Neural progenitor cell (in vitro differentiated cells): ENCODE measurements at regions not wholly inside any gene's neighbourhood (a gene's known extent, or its start where the extent isn't known, plus 50 kb on each side); places are given as distances from the start of the nearest gene placed in this dataset.

Experiments used
- DNase-seq: peaks from one replicate; pipeline ENCODE4 v3.0.0-alpha.2; 2016; ENCODE audit warnings: low spot score
- H2AFZ ChIP-seq: fragments of 200-600 bp; sonication (generic); replicated peaks from 2 replicates; pipeline ENCODE4 v1.6.1; 2016; ENCODE audit warnings: antibody characterized with exemption
- H3F3A ChIP-seq: fragments of 200-600 bp; sonication (generic); 2 replicates; pipeline ENCODE4 v1.6.1; 2016; ENCODE audit warnings: antibody characterized with exemption, low read depth
- H3K27ac ChIP-seq: fragments of 200-600 bp; sonication (generic); 2 replicates; pipeline ENCODE4 v1.5.1; 2016; ENCODE audit warnings: mild to moderate bottlenecking
- H3K27me3 ChIP-seq: fragments of 200-600 bp; sonication (generic); 2 replicates; pipeline ENCODE4 v1.6.1; 2016; ENCODE audit warnings: mild to moderate bottlenecking, moderate library complexity
- H3K36me3 ChIP-seq: fragments of 200-600 bp; sonication (generic); 2 replicates; pipeline ENCODE4 v1.5.1; 2016
- H3K4me1 ChIP-seq: fragments of 200-600 bp; sonication (generic); 2 replicates; pipeline ENCODE4 v1.6.1; 2016; ENCODE audit warnings: mixed run types
- H3K4me2 ChIP-seq: fragments of 200-600 bp; sonication (generic); 2 replicates; pipeline ENCODE4 v1.6.1; 2016
- H3K4me3 ChIP-seq: fragments of 200-600 bp; sonication (generic); 2 replicates; pipeline ENCODE4 v1.5.1; 2016
- H3K79me2 ChIP-seq: fragments of 200-600 bp; sonication (generic); 2 replicates; pipeline ENCODE4 v1.6.1; 2016; ENCODE audit warnings: low read depth
- H3K9ac ChIP-seq: fragments of 200-600 bp; sonication (generic); 2 replicates; pipeline ENCODE4 v1.6.1; 2016
- H3K9me3 ChIP-seq: fragments of 200-600 bp; sonication (generic); 2 replicates; pipeline ENCODE4 v1.5.1; 2016; ENCODE audit warnings: low read depth
- H4K20me1 ChIP-seq: fragments of 200-600 bp; sonication (generic); 2 replicates; pipeline ENCODE4 v1.6.1; 2016; ENCODE audit warnings: low read depth
- H3K27ac Mint-ChIP-seq: 3 replicates; pipeline ENCODE4 v1.8.0; 2021; ENCODE audit warnings: mixed read lengths
- H3K27me3 Mint-ChIP-seq: 2 replicates; pipeline ENCODE4 v1.8.0; 2022; ENCODE audit warnings: low read depth, mild to moderate bottlenecking, inconsistent platforms, moderate library complexity, mixed read lengths; ENCODE audit not compliant: insufficient read depth
- H3K36me3 Mint-ChIP-seq: 3 replicates; pipeline ENCODE4 v1.8.0; 2021; ENCODE audit warnings: mixed read lengths
- H3K4me1 Mint-ChIP-seq: 3 replicates; pipeline ENCODE4 v1.8.0; 2021; ENCODE audit warnings: mixed read lengths
- H3K4me3 Mint-ChIP-seq: 3 replicates; pipeline ENCODE4 v1.8.0; 2021; ENCODE audit warnings: mild to moderate bottlenecking, moderate library complexity, mixed read lengths
- H3K9me3 Mint-ChIP-seq: 3 replicates; pipeline ENCODE4 v1.8.0; 2020; ENCODE audit warnings: mixed read lengths
- CTCF ChIP-seq: fragments of 200-600 bp; sonication (generic); IDR thresholded peaks from 2 replicates; pipeline ENCODE4 v1.5.1; 2017; ENCODE audit warnings: antibody characterized with exemption, mild to moderate bottlenecking
- EZH2 ChIP-seq: fragments of 200-600 bp; sonication (generic); IDR thresholded peaks from 2 replicates; pipeline ENCODE4 v1.6.1; 2017; ENCODE audit warnings: antibody characterized with exemption, mild to moderate bottlenecking, moderate library complexity
- EZH2phosphoT487 ChIP-seq: fragments of 200-600 bp; sonication (generic); IDR thresholded peaks from 2 replicates; pipeline ENCODE4 v1.6.1; 2017; ENCODE audit warnings: antibody characterized with exemption

GRCh38 chr12:65643595-65644386, 180.5 kb upstream of the HMGA2 start:
- Mint-ChIP-seq H3K4me1 (peaks cover 6% of the 10 kb centered on the region), H3K9me3 (no peaks in the 10 kb centered on the region), H3K36me3 (no peaks in the 10 kb centered on the region), H3K27me3 (peaks cover 4% of the 10 kb centered on the region), H3K27ac (no peak overlapping the region), H3K4me3 (no peak overlapping the region)
- Histone ChIP-seq H4K20me1 (no peaks in the 10 kb centered on the region), H3K9me3 (no peaks in the 10 kb centered on the region), H3K79me2 (no peaks in the 10 kb centered on the region), H2AFZ (no peak overlapping the region), H3K4me1 (no peaks in the 10 kb centered on the region), H3K27ac (no peak overlapping the region), H3K36me3 (no peaks in the 10 kb centered on the region), H3K27me3 (no peaks in the 10 kb centered on the region), H3F3A (no peaks in the 10 kb centered on the region), H3K9ac (no peak overlapping the region), H3K4me3 (no peak overlapping the region), H3K4me2 (no peak overlapping the region)
- no peak for TF ChIP-seq EZH2phosphoT487
- no peak for TF ChIP-seq EZH2
- no peak for TF ChIP-seq CTCF
- no peak for DNase-seq

GRCh38 chr12:65646127-65646643, 178.1 kb upstream of the HMGA2 start:
- Histone ChIP-seq H3K9me3 (no peaks in the 10 kb centered on the region), H3K4me3 (no peak overlapping the region), H3K4me1 (no peaks in the 10 kb centered on the region), H3F3A (no peaks in the 10 kb centered on the region), H3K79me2 (no peaks in the 10 kb centered on the region), H3K27me3 (no peaks in the 10 kb centered on the region), H2AFZ (no peak overlapping the region), H3K4me2 (no peak overlapping the region), H3K36me3 (no peaks in the 10 kb centered on the region), H3K27ac (no peak overlapping the region), H3K9ac (no peak overlapping the region), H4K20me1 (no peaks in the 10 kb centered on the region)
- Mint-ChIP-seq H3K4me1 (no peaks in the 10 kb centered on the region), H3K27me3 (peaks cover 4% of the 10 kb centered on the region), H3K4me3 (no peak overlapping the region), H3K27ac (no peak overlapping the region), H3K36me3 (no peaks in the 10 kb centered on the region), H3K9me3 (no peaks in the 10 kb centered on the region)
- DNase-seq: no peak
- no peak for TF ChIP-seq EZH2
- no peak for TF ChIP-seq CTCF
- TF ChIP-seq EZH2phosphoT487: no peak

GRCh38 chr12:65647074-65647473, 177.2 kb upstream of the HMGA2 start:
- H2AFZ ChIP-seq: no peak overlapping the region
- TF ChIP-seq CTCF (no peak), EZH2phosphoT487 (no peak), EZH2 (no peak)
- H3F3A ChIP-seq: no peaks in the 10 kb centered on the region
- Mint-ChIP-seq H3K4me3 (no peak overlapping the region), H3K36me3 (no peaks in the 10 kb centered on the region), H3K9me3 (no peaks in the 10 kb centered on the region), H3K27me3 (no peaks in the 10 kb centered on the region), H3K27ac (no peak overlapping the region), H3K4me1 (no peaks in the 10 kb centered on the region)
- no peaks in the 10 kb centered on the region for H3K4me1 ChIP-seq
- no peaks in the 10 kb centered on the region for H3K79me2 ChIP-seq
- no peak for DNase-seq
- H3K4me3 ChIP-seq: no peak overlapping the region
- H4K20me1 ChIP-seq: no peaks in the 10 kb centered on the region
- H3K9me3 ChIP-seq: no peaks in the 10 kb centered on the region
- no peak overlapping the region for H3K9ac ChIP-seq
- no peaks in the 10 kb centered on the region for H3K36me3 ChIP-seq
- H3K27ac ChIP-seq: no peak overlapping the region
- H3K27me3 ChIP-seq: no peaks in the 10 kb centered on the region
- H3K4me2 ChIP-seq: no peak overlapping the region
